Esophagus squamous epithelium (tissue), 5 donors: ENCODE measurements at regions not wholly inside any gene's neighbourhood (a gene's known extent, or its start where the extent isn't known, plus 50 kb on each side); places are given as distances from the start of the nearest gene placed in this dataset.

Source experiments
- DNase-seq: peaks from one replicate; lab custom pipeline; 2025; lab: John Stamatoyannopoulos, UW
- H3K27ac ChIP-seq, 4 donors: fragments of 200-600 bp; sonication (generic); one replicate each; pipeline ENCODE4 v1.5.1; 2016 to 2019; ENCODE audit warnings: mild to moderate bottlenecking in 1 of 4
- H3K27me3 ChIP-seq, 4 donors: fragments of 200-600 bp; sonication (generic); 1 replicate in 3 of 4; 2 replicates in 1 of 4; pipeline versions ENCODE4 v1.5.1 to v1.6.0; 2017 to 2021; ENCODE audit warnings: antibody characterized with exemption in 1 of 4
- H3K36me3 ChIP-seq, 3 donors: fragments of 200-600 bp; sonication (generic); one replicate each; pipeline ENCODE4 v1.5.1; 2016 to 2019
- H3K4me1 ChIP-seq, 3 donors: fragments of 200-600 bp; sonication (generic); one replicate each; pipeline ENCODE4 v1.5.1; 2017 to 2019
- H3K4me3 ChIP-seq, 4 donors: fragments of 200-600 bp; sonication (generic); 1 replicate in 3 of 4; 2 replicates in 1 of 4; pipeline ENCODE4 v1.5.1; 2016 to 2019; ENCODE audit warnings: mild to moderate bottlenecking in 2 of 4, moderate library complexity in 1 of 4
- H3K9me3 ChIP-seq, 3 donors: fragments of 200-600 bp; sonication (generic); one replicate each; pipeline ENCODE4 v1.5.1; 2016 to 2019
- POLR2A ChIP-seq, 4 donors: fragments of 450-650 bp; IDR thresholded peaks; one replicate each; pipeline ENCODE4 v1.6.1; 2017; ENCODE audit warnings: antibody characterized with exemption in 4 of 4, mild to moderate bottlenecking in 4 of 4, moderate library complexity in 3 of 4
- WGBS, 2 donors: methylation state at CpG; one replicate each; pipeline ENCODE4 v1.1.5; 2018; 5-methylcytosine and 5-hydroxymethylcytosine counted together
- intact Hi-C: fragments of 100-400 bp; cut with DNase I; formaldehyde crosslinking; loops from one replicate; pipeline ENCODE4 v1.15.0; 2022
- TF ChIP-seq, protein P1 (sequence below), 6 experiments: fragments of 450-650 bp in 4 of 6; fragments of 200-600 bp in 2 of 6; sonication (generic) in 2 of 6; IDR thresholded peaks; one replicate each; pipeline ENCODE4 v1.5.1; 2016 to 2019; ENCODE audit warnings: antibody characterized with exemption in 6 of 6, mild to moderate bottlenecking in 4 of 6, moderate library complexity in 4 of 6
- donor health status: DM: yes; HTN: yes; CAD: no.

DNA sequence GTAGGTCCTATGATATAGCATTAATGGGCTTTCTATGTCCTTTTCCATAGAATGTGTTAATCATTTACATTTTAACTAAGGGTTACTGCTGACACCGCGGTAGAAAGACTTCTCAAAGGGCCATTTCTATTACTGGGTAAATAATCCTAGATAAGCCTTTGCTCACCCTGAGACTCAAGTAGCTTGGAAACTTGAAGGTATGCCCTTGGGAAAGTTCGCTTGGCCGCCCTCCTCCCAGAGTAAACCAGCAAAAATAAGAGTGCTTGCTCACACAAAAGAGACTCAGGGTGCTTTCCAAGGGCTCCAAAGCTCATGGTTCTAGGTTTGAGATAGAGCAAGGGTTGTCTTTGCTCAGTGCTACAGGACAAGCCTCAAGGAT is 85.8 kb upstream of the TMPRSS2 start:
- Histone ChIP-seq H3K4me3 (no peak overlapping the region), H3K9me3 (no peaks in the 10 kb centered on the region), H3K36me3 (no peaks in the 10 kb centered on the region), H3K27me3 (peaks cover 0 to 21% (median 0%) of the 10 kb centered on the region in 4 donors), H3K27ac (no peak overlapping the region), H3K4me1 (peaks cover 0 to 8% (median 0%) of the 10 kb centered on the region in 3 donors)
- intact Hi-C loops, result no loop called here
- no peak for DNase-seq
- 50 to 59% methylated on average over 4 of the region's 4 CpGs for WGBS, 2 donors
- TF ChIP-seq, protein P1, sequence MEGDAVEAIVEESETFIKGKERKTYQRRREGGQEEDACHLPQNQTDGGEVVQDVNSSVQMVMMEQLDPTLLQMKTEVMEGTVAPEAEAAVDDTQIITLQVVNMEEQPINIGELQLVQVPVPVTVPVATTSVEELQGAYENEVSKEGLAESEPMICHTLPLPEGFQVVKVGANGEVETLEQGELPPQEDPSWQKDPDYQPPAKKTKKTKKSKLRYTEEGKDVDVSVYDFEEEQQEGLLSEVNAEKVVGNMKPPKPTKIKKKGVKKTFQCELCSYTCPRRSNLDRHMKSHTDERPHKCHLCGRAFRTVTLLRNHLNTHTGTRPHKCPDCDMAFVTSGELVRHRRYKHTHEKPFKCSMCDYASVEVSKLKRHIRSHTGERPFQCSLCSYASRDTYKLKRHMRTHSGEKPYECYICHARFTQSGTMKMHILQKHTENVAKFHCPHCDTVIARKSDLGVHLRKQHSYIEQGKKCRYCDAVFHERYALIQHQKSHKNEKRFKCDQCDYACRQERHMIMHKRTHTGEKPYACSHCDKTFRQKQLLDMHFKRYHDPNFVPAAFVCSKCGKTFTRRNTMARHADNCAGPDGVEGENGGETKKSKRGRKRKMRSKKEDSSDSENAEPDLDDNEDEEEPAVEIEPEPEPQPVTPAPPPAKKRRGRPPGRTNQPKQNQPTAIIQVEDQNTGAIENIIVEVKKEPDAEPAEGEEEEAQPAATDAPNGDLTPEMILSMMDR (IDR thresholded peaks at IDR 0.05), result no peak
- TF ChIP-seq POLR2A (IDR thresholded peaks at IDR 0.05), result no peak

- no peaks in the 10 kb centered on the region for H3K36me3 ChIP-seq
- peaks cover 0 to 8% (median 0%) of the 10 kb centered on the region in 3 donors for H3K4me1 ChIP-seq
- DNase-seq, result no peak
- no peak overlapping the region for H3K27ac ChIP-seq
- peaks cover 0 to 21% (median 0%) of the 10 kb centered on the region in 4 donors for H3K27me3 ChIP-seq
- 80% methylated on average over 8 to 11 of the region's 12 CpGs for WGBS, 2 donors
- no peak overlapping the region for H3K4me3 ChIP-seq
- H3K9me3 ChIP-seq, result no peaks in the 10 kb centered on the region
- intact Hi-C loops, result no loop called here
- TF ChIP-seq, protein P1 (IDR thresholded peaks at IDR 0.05), result no peak
- no peak for TF ChIP-seq POLR2A (IDR thresholded peaks at IDR 0.05)
Measured at GRCh38 chr21:41593051-41593759, 85.2 kb upstream of the TMPRSS2 start.

GRCh38 chr21:41589620-41590175 is 81.7 kb upstream of the TMPRSS2 start:
- Histone ChIP-seq H3K4me1 (peaks cover 0 to 8% (median 0%) of the 10 kb centered on the region in 3 donors), H3K36me3 (no peaks in the 10 kb centered on the region), H3K27ac (no peak overlapping the region), H3K4me3 (no peak overlapping the region), H3K9me3 (no peaks in the 10 kb centered on the region), H3K27me3 (peaks cover 0 to 21% (median 0%) of the 10 kb centered on the region in 4 donors)
- DNase-seq, result no peak
- no peak for TF ChIP-seq POLR2A (IDR thresholded peaks at IDR 0.05)
- TF ChIP-seq, protein P1 (IDR thresholded peaks at IDR 0.05), result no peak
- WGBS, 2 donors, result 86 to 100% methylated on average over 5 to 8 of the region's 10 CpGs
- intact Hi-C loops, result no loop called here

- Histone ChIP-seq H3K36me3 (no peaks in the 10 kb centered on the region), H3K27me3 (peaks cover 0 to 16% (median 0%) of the 10 kb centered on the region in 4 donors), H3K4me3 (no peak overlapping the region), H3K27ac (no peak overlapping the region), H3K4me1 (peaks cover 0 to 6% (median 0%) of the 10 kb centered on the region in 3 donors), H3K9me3 (no peaks in the 10 kb centered on the region)
- intact Hi-C loops, result no loop called here
- DNase-seq, result no peak
- WGBS, 2 donors, result 83 to 100% methylated on average over 1 of the region's 2 CpGs
- no peak for TF ChIP-seq POLR2A (IDR thresholded peaks at IDR 0.05)
- TF ChIP-seq, protein P1 (IDR thresholded peaks at IDR 0.05), result no peak
Measured at GRCh38 chr21:41589131-41589530, 81.2 kb upstream of the TMPRSS2 start.
